Middle frontal gyrus (tissue), 1 donor: ENCODE measurements at regions not wholly inside any gene's neighbourhood (a gene's known extent, or its start where the extent isn't known, plus 50 kb on each side); places are given as distances from the start of the nearest gene placed in this dataset.

ENCODE experiments used
- DNase-seq: peaks from one replicate; pipeline ENCODE4 v3.0.0-alpha.2; 2015; ENCODE audit warnings: low spot score; ENCODE audit errors: extremely low spot score

DNA sequence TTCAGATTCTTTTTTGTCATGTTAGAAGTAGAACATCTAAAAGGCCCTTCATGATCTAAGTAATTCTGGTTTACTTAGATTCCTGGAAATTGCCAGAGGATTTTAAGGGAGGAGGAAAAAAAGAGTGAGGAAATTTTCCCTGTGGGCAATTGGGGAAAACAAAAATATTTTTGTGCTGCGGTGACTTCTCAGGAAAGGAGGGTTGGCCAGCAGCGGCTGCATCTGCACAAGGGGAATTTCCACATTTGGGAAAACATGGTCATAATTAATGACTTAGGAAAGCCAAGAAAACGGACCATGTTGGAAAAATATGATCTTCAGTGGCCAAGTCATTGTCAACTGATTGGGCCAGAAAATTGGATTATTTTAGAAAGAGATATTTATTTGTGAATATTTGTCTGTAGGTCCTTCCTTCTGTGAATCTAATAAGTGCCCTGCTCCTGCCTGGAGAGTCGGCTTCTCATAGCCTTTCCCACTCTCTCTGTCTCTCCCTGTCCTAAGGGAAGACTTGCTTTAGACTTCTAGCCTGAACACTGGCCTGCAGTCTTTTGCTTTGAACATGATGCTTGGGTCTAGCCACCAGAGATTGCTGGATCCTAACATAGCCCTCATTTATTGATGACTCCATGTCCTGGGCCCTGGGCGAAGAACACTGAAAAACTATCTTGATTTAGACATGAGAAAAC is 124.2 kb upstream of the MKLN1 start:
- no peak for DNase-seq

DNA sequence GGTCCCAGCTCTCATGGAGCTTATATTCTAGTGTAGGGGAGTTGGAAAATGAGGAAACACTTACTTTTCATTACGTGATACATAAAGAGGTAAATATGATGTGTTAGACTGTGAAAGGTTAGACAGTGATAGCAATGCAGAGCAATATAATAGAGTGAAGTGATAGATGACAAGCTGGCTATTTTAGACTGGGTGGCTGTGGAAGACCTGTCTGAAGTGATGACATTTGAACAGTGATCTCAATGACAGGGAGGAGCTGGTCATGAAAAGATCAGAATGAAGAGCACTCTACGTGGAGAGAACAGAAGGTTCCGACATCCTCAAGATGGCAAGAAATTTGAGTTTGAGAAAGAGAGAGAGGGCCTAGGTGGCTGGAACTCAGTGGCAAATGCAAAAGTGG is 118.9 kb upstream of the MKLN1 start:
- DNase-seq: no peak

DNA sequence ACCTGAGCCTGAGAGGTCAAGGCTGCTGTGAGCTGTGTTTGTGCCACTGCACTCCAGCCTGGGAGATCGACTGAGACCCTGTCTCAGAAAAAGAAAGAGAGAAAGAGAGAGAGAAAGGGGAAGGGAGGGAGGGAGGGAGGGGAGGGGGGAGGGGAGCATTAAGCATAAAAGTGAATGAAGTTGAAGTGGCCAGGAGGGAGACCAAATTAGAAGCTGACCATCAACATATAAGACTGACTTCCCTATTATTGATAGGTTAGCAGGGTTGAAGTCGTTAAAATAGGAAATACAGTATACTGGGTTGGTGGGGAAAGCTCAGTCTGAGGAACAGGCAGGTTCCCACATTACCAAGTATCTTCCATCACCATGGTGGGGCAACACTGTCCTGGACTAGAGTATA is 117.1 kb upstream of the MKLN1 start:
- no peak for DNase-seq

DNA sequence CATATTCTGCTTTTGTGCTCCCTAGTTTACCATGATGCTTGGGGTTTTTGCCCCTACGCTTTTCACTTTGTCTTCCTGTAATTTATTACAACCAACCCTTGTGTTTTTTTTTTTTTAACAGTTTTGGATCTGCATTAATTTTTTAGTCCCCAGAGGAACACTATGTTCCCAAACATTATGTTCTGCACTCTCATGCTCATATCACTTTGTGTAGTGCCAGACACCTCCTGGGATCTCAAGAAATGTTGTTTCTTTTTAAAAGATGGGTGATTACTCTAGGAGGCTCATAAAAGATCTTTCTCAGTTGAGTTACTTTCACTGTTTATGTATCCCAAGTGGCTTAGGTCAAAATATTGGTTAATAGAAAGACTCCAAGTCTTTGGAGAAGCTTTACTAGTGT is 116.2 kb upstream of the MKLN1 start:
- DNase-seq: no peak

DNA sequence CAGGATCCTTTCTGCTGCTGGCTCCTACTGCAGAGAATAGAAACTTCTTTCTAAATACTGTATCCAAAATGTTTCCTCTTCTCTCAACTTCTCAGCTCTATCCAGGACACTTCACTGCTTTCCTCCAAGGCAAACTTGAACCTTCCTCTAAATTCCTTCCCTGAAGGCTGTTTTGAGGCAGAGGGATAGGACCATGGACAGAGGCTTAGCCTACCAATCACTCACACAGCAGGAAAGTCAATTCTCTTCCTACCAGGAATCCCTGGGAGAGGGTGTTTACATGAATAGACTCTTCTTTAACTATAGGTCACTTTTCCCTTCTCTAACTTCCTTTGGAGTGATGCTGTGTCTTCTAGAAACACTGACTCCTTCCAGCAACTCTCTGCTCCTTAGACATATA is 115.6 kb upstream of the MKLN1 start:
- DNase-seq: no peak

DNA sequence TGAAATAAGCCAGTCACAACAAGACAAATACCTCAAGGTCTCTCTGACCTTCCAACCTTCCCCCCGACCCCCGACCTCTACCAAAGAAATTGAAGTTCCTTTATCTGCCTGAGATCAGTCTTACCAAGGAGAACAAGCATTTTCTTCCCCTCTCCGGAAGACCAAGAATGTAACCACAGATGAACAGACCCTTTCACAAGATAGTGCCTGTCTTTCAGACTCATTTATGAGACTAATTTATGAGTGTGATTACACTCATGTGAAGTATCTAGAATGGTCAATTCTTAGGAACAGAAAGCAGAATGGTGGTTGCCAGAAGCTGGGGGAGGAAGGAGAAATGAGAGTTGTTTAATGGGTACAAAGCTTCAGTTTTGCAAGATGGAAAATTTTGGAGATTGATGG is 108.9 kb upstream of the MKLN1 start:
- no peak for DNase-seq

DNA sequence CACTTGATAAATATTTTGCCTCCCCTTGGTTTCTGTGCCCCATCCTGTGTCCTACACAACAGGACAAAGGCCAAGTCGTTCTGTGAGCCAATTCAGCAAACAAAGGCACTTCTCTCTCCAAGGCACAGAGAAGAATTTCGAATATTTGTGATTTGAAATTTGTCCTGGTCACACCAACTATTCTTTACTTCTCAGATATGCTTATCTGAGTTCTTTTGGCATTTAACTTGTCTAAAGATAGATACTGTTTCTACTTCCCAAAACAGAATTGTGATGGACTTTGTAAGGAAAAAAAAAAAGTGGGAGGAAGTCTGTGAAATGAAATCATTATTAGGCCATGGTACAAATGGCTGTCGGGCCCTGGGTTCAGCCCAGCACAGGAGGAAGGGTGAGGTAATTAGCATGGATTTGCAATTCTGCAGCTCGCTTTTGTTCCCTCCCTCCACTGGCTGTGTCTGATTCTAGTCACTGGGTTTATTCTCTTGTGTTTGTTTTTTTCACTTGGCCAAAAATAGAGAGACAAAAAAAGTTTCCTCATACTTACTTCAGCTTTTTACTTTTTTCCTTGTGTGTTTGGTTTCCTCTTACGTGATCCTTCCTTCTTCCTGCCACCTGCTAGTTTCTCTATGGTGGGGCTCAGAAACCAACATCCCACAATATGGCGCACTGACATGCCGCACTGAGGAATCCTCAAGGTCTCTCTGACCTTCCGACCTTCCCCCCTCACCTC is 108.2 kb upstream of the MKLN1 start:
- peak; percentile 56 for DNase-seq

DNA sequence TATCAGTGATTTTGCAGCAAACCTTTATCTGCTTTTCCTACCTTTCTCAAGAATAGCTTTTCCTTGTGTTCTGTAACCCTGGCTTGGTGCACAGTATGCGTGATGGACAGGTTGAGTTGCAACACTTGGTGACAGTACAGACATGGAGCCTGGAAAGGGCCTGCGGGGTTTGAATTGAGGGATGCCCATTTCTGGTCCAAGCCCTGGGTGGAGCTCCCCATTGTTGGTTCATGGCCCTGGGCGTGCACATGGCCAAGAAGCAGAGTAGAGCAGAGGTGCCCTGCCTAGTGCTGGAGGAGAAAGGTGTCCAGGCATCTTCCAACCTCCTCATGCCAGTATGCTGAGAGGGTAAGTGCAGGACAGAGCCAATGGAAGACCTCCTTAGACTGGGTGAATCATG is 106.6 kb upstream of the MKLN1 start:
- DNase-seq: no peak

DNA sequence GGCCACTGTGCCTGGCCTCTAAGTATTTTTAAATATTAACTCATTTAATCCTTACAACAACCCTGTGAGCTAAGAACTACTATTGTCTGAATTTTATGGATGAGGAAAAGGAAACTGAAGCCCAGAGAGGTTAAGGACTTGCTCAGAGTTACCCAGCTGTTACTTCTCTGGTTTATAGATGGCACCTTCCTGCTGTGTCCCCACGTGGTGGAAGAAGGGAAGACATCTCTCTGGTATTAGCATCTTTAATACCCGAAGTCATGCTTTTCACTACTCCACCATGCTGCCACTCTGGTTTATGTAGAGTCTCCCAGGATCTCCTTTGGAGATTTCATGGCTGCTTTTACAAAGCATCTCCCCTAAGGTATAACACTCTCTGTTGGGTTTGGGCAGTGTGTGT is 105.5 kb upstream of the MKLN1 start:
- DNase-seq: no peak

DNA sequence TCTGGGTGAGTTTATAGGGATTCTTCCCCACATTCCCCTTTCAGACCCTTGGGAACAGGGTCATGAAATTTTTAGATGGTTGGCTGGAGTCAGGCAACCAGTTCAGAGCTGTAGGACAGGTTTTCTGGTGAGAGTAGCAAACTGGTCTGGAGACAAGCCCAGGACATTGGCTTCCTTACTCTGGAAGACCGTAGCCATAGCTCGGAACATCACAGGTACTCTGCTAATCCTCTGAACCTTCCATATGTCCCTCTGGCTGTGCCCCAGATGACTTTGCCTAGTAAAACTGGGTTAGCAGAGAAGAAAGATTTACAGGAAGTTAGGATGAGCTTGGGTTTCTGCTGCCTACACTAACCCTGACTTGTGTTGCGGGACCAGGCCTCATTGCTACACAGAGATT is 104.5 kb upstream of the MKLN1 start:
- no peak for DNase-seq

DNA sequence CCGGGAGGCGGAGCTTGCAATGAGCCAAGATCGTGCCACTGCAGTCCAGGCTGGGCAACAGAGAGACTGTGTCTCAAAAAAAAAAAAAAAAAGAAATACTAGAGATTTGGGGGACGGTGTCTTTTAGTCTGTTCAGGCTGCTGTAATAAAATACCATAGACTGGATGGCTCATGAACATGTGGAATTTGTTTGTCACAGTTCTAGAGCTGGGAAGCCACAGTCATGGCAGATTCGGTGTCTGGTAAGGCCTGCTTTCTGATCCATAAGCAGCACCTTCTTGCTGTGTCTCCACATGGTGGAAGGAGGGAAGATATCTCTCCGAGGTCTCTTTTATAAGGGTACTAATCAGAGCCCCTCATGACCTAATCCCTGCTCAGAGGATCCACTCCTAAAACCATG is 102.7 kb upstream of the MKLN1 start:
- DNase-seq: no peak

DNA sequence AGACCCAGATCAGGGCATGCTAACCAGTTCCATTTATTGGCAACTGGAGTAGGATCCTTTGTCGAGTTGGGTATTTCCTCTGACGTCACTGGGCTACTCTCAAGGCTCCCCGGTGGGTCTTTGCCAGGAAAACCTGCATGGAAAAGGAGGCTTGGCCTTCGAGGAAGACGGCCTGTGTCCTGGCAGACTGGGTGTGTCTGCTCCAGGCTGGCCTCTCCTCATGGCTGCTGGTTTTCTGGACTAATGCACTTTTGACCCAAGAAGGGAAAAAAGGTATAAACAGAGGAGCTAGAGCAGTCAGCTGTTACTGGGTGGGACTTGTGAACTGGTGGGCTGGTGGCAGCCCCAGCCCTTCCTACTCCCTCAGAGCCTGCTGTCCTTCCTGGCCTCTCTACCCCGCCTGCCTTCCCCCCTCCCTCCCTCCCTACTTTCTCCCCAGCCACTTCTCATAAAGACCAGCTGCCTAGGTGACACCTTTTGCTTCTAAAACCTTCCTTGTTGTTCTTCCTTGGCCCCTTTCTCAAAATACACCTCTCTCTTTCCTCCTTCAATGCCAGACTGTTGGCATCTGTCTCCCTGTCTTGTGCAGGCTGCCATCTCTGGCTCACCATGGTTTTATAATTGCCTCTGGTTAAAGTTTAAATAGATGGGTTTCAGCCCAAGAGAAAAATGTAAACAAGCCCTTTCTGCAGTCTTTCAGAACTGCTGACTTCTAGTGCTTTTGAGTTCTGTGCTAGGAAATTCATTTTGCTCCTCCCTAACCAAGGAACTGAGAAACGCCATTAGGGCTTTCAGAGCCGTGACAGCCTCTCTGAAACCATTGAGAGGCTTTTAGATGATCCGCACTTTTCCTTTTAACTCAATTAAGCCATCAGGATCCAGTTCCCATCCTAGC is 101.8 kb upstream of the MKLN1 start:
- no peak for DNase-seq

DNA sequence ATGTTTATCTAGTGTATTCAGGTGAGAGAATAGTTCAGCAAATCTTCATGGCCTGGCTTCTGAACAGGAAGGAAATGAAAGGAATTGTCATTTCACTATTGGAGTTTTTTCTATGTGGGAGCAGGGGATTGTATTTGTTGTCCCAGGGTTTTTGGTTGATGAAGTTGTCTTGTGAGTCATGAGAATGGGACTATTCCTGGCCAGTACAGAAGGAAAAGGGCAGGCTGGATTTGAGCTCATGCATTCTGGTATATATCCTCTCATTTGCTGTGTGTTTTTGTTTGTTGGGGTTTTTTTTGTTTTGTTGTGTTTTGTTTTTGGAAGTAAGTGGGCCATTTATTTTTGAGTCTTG is 101.2 kb upstream of the MKLN1 start:
- DNase-seq: no peak

DNA sequence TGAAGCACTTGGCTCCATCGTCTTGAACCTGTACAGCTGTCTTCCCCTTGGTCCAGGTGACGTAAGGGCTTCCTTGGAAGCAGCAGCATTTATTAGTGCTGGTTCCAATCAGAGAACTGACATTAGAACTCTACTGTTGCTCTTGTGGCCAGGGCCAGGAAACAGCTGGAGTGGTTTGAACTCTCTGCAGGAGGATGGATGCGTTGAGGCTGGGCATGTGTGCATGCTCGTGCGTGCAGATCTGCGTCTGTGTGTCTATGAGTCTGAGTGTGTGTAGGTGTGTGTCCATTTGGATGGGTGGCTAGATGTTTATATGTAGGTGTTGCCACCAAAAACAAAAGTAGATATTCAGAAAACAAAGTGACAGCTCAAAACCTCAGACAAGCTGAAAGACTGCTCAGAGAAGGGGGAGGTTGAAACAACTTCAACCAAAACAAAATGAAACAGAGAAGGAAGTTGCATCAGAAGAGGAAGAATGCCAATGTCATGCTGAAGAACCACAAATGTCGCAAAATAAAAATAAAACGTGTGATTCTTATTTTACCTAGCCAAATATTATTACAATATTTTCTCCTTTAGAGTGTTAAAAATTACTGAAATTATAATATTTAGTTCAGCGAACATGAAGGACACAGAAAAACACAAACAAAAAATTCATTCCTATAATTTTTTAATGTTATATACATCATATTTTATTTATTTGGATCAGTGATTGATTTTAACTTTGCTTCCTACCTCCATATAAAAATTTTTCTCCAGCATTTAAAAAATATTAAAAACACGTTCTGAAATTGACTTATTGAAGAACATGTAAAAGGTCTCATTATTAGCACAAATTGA is 96.1 kb upstream of the MKLN1 start:
- no peak for DNase-seq

DNA sequence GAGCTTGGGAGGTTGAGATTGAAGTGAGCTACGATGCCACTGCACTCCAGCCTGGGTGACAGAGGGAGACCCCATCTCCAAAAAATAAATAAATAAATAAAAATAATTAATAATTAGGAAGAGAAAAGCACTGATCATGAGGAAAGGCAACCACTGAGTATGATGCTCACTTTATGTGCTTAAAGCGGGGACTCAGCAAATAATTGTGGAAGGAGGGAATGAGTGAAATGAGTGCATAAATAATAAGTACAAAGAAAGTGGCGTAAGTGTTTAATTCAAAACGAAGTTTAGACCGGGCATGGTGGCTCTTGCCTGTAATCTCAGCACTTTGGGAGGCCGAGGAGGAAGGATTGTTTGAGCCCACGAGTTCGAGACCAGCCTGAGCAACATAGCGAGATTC is 94.9 kb upstream of the MKLN1 start:
- no peak for DNase-seq

DNA sequence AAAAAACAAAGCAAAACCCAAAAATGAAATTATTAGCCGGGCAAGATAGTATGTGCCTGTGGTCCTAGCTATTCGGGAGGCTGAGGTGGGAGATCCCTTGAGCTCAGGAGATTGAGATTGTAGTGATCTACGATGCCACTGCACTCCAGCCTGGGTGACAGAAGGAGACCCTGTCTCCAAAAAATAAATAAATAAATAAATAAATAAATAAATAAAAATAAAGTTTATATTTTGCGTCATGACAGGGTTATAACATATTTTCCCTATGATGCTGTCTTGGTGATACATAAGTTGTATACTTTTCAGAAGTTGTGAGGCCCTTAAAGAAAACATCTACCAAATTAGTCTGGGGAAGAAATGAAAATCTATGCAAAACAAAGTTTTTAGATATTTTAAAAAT is 94.5 kb upstream of the MKLN1 start:
- DNase-seq: no peak

DNA sequence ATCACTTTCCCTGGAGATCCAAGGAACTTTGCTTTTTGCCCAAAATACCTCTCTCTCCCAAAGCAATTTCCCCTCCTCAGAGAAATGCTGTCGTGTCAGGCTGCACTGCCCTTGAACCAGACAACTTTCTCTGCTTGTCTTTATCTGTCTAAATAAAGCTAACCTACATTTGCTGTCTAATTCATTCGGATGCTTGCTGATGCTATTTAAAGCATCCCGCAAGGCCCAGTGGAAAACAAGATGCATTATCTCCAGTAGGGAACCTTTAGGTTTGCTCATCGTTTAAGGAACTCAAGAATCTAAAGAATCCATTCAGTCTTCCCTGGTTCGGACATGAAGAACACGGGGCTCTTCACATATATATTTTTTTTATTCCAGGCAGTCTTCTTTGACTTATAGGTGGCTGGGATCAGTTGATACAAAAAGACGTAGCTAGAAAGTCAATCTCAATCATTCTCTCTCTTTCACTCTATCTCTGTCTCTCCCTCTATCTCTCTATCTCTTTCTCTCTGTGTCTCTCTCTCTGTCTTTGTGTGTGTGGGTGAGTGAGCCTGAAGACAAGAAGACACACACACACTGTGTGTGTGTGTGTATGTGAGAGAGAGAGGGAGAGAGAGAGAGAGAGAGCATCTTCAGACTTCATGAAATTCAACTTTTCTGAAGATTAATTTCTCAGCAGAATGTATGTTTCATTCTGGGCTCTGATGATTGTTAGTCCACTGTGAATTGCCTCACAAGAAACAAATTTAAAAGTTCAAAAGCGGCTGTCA is 92.8 kb upstream of the MKLN1 start:
- no peak for DNase-seq

DNA sequence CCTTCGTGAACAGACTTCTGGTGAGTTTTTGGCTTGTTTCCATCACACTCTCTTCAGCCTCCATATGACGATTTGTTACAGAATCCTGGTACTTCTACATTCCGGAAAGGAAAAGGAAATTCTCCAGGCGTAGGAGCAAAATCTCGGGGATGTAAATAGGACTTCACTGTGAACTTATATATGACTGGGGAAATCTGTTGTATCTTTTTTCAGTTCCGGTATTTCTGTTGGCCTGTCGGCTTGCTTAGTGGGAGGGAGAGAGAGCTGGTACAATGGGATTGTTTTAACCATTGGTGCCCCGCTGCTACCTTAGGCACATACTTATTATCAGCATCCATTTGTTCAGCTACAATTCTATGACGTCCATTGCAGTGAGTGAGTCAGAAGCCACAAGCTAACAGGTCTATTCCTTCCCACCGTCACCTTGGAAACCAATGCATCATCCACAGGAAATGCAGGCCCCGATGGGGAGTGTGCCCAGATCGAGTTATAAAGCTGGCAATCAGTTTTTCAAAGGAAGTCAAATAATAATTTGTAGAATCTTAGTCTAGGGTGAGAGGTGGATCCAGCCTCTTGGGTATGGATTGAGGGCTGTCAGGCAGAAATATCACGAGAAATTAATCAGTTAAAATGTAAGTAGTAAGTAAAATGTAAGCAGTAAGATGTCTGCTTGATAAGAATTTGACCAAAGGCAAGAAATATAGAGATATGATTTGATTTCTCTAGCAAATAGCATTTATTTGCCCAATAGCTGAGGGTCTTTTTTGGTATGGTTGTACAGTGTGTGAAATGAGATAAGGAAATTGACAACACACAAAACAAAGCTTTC is 92.0 kb upstream of the MKLN1 start:
- DNase-seq: peak; percentile 48

DNA sequence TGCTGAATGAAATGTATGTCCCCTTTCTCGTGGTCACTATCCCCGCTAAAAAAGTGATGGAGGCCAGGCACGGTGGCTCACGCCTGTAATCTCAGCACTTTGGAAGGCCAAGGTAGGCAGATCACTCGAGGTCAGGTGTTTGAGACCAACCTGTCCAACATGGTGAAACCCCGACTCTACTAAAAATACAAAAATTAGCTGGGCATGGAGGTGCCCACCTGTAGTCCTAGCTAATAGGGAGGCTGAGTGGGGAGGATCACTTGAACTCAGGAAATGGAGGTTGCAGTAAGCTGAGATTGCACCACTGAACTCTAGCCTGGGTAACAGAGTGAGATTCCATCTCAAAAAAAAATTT is 91.4 kb upstream of the MKLN1 start:
- no peak for DNase-seq

DNA sequence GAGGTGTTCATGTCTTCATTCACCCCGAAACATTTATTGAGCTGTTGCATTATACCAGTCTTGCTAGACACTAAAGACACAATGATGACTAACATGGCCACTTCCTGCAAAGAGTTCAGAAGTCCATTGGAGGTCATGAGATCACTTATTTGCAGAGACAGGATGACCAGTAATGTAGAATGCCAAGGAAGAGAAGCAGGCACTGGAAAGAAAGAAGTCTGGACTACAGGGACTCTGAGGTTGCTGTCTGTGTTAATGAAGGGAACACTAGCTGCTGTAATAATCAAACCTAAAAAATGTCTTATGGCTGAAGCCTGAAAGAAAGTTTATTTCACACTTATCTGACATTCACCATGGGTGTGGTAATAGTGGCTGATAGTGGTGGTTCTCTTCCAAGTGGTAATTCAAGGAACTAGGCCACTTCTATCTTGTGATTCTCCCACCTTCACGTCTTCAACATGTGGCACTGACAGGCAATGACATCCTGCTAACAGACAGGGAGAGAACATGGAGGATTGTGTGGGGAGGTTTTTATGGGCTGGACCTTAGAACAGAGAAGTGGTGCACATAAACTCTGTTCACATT is 89.2 kb upstream of the MKLN1 start:
- no peak for DNase-seq
